Mesenchymal stem cell (in vitro differentiated cells and primary cell): ENCODE measurements at regions not wholly inside any gene's neighbourhood (a gene's known extent, or its start where the extent isn't known, plus 50 kb on each side); places are given as distances from the start of the nearest gene placed in this dataset.

Experiments used
- DNase-seq: peaks from one replicate; pipeline ENCODE4 v3.0.0-alpha.2; 2013
- H2AFZ ChIP-seq: one replicate; pipeline ENCODE4 v1.6.1; 2013; ENCODE audit warnings: low read depth, mild to moderate bottlenecking, control low read depth, inconsistent platforms, low read length, moderate library complexity
- H2AK5ac ChIP-seq: 2 replicates; pipeline ENCODE4 v1.6.1; 2013; ENCODE audit warnings: low read length, moderate library complexity, mild to moderate bottlenecking, inconsistent platforms; ENCODE audit not compliant: severe bottlenecking
- H2BK120ac ChIP-seq: one replicate; pipeline ENCODE4 v1.6.1; 2013; ENCODE audit warnings: low read depth, mild to moderate bottlenecking, inconsistent platforms, low read length, moderate library complexity
- H2BK12ac ChIP-seq, 2 experiments: one replicate each; pipeline ENCODE4 v1.6.1; 2013; ENCODE audit warnings: inconsistent platforms in 2 of 2, low read length in 2 of 2, mild to moderate bottlenecking in 2 of 2, moderate library complexity in 2 of 2, control low read depth in 1 of 2
- H2BK15ac ChIP-seq: one replicate; pipeline ENCODE4 v1.6.1; 2013; ENCODE audit warnings: mild to moderate bottlenecking, low read depth, inconsistent platforms; ENCODE audit not compliant: poor library complexity, severe bottlenecking
- H2BK5ac ChIP-seq: 2 replicates; pipeline ENCODE4 v1.6.1; 2013; ENCODE audit warnings: low read depth, mild to moderate bottlenecking, low read length, control low read depth, inconsistent platforms; ENCODE audit not compliant: poor library complexity, severe bottlenecking
- H3K14ac ChIP-seq, 2 experiments: one replicate each; pipeline ENCODE4 v1.6.1; 2013; ENCODE audit warnings: inconsistent platforms in 2 of 2, low read length in 2 of 2, control low read depth in 1 of 2, mild to moderate bottlenecking in 1 of 2, moderate library complexity in 1 of 2
- H3K18ac ChIP-seq, 2 experiments: one replicate each; pipeline ENCODE4 v1.6.1; 2013; ENCODE audit warnings: inconsistent platforms in 2 of 2, low read length in 2 of 2, control low read depth in 1 of 2, low read depth in 1 of 2, mild to moderate bottlenecking in 1 of 2
- H3K23ac ChIP-seq, 2 experiments: one replicate each; pipeline ENCODE4 v1.6.1; 2013; ENCODE audit warnings: inconsistent platforms in 2 of 2, low read length in 2 of 2, mild to moderate bottlenecking in 2 of 2, moderate library complexity in 2 of 2, control low read depth in 1 of 2
- H3K27ac ChIP-seq: 2 replicates; pipeline ENCODE4 v1.5.1; 2013; ENCODE audit warnings: mild to moderate bottlenecking, moderate library complexity, low read length, control low read depth, inconsistent platforms; ENCODE audit not compliant: poor library complexity, severe bottlenecking
- H3K27me3 ChIP-seq, 2 experiments: 2 replicates each; pipeline versions ENCODE4 v1.6.1 to v1.7.0; 2013; ENCODE audit warnings: low read length in 2 of 2, mild to moderate bottlenecking in 2 of 2, moderate library complexity in 2 of 2, control low read depth in 1 of 2, inconsistent platforms in 1 of 2; ENCODE audit not compliant: control insufficient read depth in 1 of 2, insufficient read depth in 1 of 2
- H3K36me3 ChIP-seq, 2 experiments: 2 replicates each; pipeline versions ENCODE4 v1.6.1 to v1.7.0; 2013; ENCODE audit warnings: low read length in 2 of 2, control low read depth in 1 of 2, inconsistent platforms in 1 of 2, low read depth in 1 of 2, mild to moderate bottlenecking in 1 of 2; ENCODE audit not compliant: insufficient read depth in 2 of 2, control insufficient read depth in 1 of 2
- H3K4ac ChIP-seq, 2 experiments: one replicate each; pipeline ENCODE4 v1.6.1; 2013; ENCODE audit warnings: inconsistent platforms in 2 of 2, low read length in 2 of 2, mild to moderate bottlenecking in 2 of 2, moderate library complexity in 2 of 2, control low read depth in 1 of 2, low read depth in 1 of 2
- H3K4me1 ChIP-seq: 2 replicates; pipeline ENCODE4 v1.6.1; 2013; ENCODE audit warnings: low read depth, low read length, control low read depth; ENCODE audit not compliant: control insufficient read depth, insufficient read depth
- H3K4me2 ChIP-seq: 2 replicates; pipeline ENCODE4 v1.6.1; 2013; ENCODE audit warnings: low read length, mild to moderate bottlenecking, inconsistent platforms; ENCODE audit not compliant: poor library complexity, severe bottlenecking
- H3K4me3 ChIP-seq, 2 experiments: 2 replicates each; pipeline versions ENCODE4 v1.5.1 to v1.7.0; 2013; ENCODE audit warnings: low read length in 2 of 2, mild to moderate bottlenecking in 2 of 2, control low read depth in 1 of 2, low read depth in 1 of 2; ENCODE audit not compliant: insufficient read depth in 1 of 2
- H3K79me1 ChIP-seq: replicated peaks from 2 replicates; pipeline ENCODE4 v1.6.1; 2013; ENCODE audit warnings: mild to moderate bottlenecking, control low read depth, low read length, inconsistent platforms; ENCODE audit not compliant: poor library complexity, severe bottlenecking
- H3K9ac ChIP-seq: 2 replicates; pipeline ENCODE4 v1.7.0; 2013; ENCODE audit warnings: mild to moderate bottlenecking, low read length, moderate library complexity
- H3K9me3 ChIP-seq: 2 replicates; pipeline ENCODE4 v1.7.0; 2013; ENCODE audit warnings: mild to moderate bottlenecking, low read length; ENCODE audit not compliant: control insufficient read depth
- H4K8ac ChIP-seq: one replicate; pipeline ENCODE4 v1.6.1; 2013; ENCODE audit warnings: inconsistent platforms, mild to moderate bottlenecking, low read length, moderate library complexity
- H4K91ac ChIP-seq: one replicate; pipeline ENCODE4 v1.6.1; 2013; ENCODE audit warnings: mild to moderate bottlenecking, low read length, inconsistent platforms
- whole genome bisulfite sequencing: methylation state at CpG from one replicate; pipeline ENCODE4 v1.1.7; 2013; ENCODE audit warnings: mixed read lengths; 5-methylcytosine and 5-hydroxymethylcytosine counted together

DNA sequence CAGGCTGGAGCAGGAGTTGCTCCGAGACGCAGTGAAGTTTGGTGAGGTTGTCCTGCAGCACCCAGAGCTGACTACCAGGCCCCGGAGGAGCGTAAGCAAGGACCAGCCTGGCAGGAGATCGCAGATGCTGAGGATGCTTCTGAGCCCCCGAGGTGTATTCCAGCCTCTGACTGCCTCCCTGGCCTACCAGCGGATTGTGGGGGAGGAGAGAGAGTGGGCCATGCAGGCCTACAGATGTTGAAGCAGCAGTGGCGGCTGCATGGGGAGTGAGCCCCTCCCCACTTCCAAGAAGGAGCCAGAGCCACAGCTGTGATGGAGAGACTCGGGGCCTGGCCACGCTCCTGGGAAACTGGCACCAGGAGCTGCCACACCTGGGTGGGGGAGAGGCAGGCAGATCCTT is 302.5 kb upstream of the PROK2 start:
- Histone ChIP-seq H4K8ac (no peak overlapping the region), H2BK15ac (no peak overlapping the region), H2AFZ (no peak overlapping the region), H2BK5ac (no peak overlapping the region), H3K18ac (no peak overlapping the region), H3K4me3 (no peak overlapping the region), H4K91ac (no peak overlapping the region), H3K4ac (no peak overlapping the region), H3K23ac (no peak overlapping the region), H3K9ac (no peak overlapping the region), H3K4me2 (no peak overlapping the region), H3K27me3 (peaks cover 19 to 33% of the 10 kb centered on the region in 2 experiments), H3K14ac (no peak overlapping the region), H3K79me1 (no peaks in the 10 kb centered on the region), H2BK12ac (peak overlapping the region in 1 of 2 experiments; percentile 63), H2BK120ac (no peak overlapping the region), H3K27ac (no peak overlapping the region), H2AK5ac (no peak overlapping the region), H3K36me3 (no peaks in the 10 kb centered on the region), H3K9me3 (no peaks in the 10 kb centered on the region), H3K4me1 (peaks cover 2% of the 10 kb centered on the region)
- DNase-seq, result no peak
- 97% methylated on average over 10 of the region's 10 CpGs for WGBS

DNA sequence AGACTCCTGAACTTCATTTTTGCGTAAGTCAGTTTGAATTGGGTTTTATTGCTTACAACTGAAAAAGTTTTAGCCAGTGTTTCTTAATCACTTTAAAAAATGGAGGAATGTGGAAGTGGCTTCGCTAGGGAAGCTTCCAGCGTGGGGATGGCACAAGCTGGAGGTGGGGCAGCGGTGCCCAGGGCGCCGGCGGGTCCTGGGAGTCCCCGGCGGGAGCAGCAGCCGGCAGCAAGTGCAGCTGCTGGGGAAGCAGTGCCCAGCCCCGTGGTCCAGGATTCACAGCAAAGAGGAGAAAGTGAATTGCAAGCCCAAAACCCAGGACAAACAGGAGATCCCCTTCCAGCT is 301.8 kb upstream of the PROK2 start:
- Histone ChIP-seq H3K4me1 (peaks cover 2% of the 10 kb centered on the region), H3K9ac (no peak overlapping the region), H4K8ac (no peak overlapping the region), H3K27ac (no peak overlapping the region), H3K9me3 (no peaks in the 10 kb centered on the region), H3K4me2 (no peak overlapping the region), H2BK15ac (no peak overlapping the region), H3K79me1 (no peaks in the 10 kb centered on the region), H2BK12ac (no peak overlapping the region), H4K91ac (no peak overlapping the region), H2AFZ (no peak overlapping the region), H2AK5ac (no peak overlapping the region), H3K4ac (no peak overlapping the region), H3K4me3 (no peak overlapping the region), H3K36me3 (no peaks in the 10 kb centered on the region), H2BK5ac (no peak overlapping the region), H3K18ac (no peak overlapping the region), H3K23ac (no peak overlapping the region), H3K27me3 (peaks cover 12 to 30% of the 10 kb centered on the region in 2 experiments), H2BK120ac (no peak overlapping the region), H3K14ac (no peak overlapping the region)
- WGBS, result 91% methylated on average over 11 of the region's 11 CpGs
- DNase-seq, result no peak

DNA sequence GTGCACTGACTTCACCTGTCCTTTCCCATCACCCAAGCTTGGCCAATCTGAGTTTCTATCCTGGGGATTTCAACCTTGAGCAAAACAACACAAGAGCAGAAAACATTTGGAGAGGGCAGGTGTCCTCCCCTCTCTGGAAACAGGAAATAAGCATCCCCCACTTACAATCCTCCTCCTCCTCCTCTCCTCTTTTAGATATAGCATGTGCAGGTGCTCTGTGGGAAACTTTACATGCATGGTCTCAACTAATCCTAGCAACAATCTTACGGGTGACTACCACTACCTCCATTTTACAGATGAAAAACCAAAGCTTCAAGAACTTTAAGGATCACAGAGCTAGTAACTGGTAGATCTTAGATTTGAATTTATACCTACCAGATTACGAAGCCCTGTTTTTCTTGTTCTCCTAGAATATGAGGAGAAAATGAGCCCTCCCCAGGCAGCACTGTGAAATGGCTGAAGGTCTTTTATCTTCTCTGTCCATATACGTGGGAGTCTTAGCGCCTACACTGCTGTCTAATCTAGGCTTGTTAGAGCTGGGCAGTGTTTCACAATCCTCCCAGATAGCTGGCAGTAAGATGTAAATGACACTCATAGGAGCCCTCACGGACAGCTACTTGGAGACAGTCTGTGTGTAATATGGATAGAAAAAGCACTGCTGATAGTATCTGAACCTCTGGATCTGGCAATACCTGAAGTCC is 301.2 kb upstream of the PROK2 start:
- Histone ChIP-seq H2BK120ac (no peak overlapping the region), H3K27me3 (peaks cover 7 to 27% of the 10 kb centered on the region in 2 experiments), H3K79me1 (no peaks in the 10 kb centered on the region), H3K4me3 (no peak overlapping the region), H3K23ac (no peak overlapping the region), H3K4ac (no peak overlapping the region), H3K9ac (no peak overlapping the region), H3K4me1 (peaks cover 2% of the 10 kb centered on the region), H3K9me3 (no peaks in the 10 kb centered on the region), H2BK12ac (no peak overlapping the region), H2BK15ac (no peak overlapping the region), H2AK5ac (no peak overlapping the region), H3K14ac (no peak overlapping the region), H3K36me3 (no peaks in the 10 kb centered on the region), H4K91ac (no peak overlapping the region), H3K27ac (no peak overlapping the region), H3K18ac (no peak overlapping the region), H4K8ac (no peak overlapping the region), H3K4me2 (no peak overlapping the region), H2AFZ (no peak overlapping the region), H2BK5ac (no peak overlapping the region)
- WGBS, result 71% methylated on average over 4 of the region's 5 CpGs
- peak; percentile 50 for DNase-seq

DNA sequence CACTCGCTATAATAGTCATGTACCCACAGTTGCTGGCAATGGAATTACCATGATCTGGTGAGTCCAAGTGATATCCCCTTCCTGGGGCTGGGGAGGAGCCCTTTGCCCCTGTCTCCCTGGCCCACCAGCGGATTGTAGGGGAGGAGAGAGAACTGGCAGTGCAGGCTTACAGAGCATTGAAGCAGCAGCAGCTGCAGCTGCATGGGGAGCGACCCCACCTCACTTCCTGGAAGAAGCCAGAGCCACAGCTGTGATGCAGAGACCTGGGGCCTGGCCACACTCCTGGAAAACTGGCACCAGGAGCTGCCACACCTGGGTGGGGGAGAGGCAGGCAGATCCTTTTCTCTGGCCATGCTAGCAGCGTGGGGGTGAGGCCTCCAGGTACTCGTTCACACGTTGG is 300.1 kb upstream of the PROK2 start:
- H3K9me3 ChIP-seq, result no peaks in the 10 kb centered on the region
- no peak overlapping the region for H2BK5ac ChIP-seq
- DNase-seq, result no peak
- 95% methylated on average over 6 of the region's 6 CpGs for WGBS
- no peak overlapping the region for H3K18ac ChIP-seq
- H4K8ac ChIP-seq, result no peak overlapping the region
- no peak overlapping the region for H2AK5ac ChIP-seq
- H3K14ac ChIP-seq, result peak overlapping the region in 1 of 2 experiments; percentile 11
- no peaks in the 10 kb centered on the region for H3K36me3 ChIP-seq
- no peak overlapping the region for H3K23ac ChIP-seq
- no peak overlapping the region for H2AFZ ChIP-seq
- no peak overlapping the region for H2BK120ac ChIP-seq
- H3K4me3 ChIP-seq, result no peak overlapping the region
- peaks cover 0 to 25% of the 10 kb centered on the region in 2 experiments for H3K27me3 ChIP-seq
- no peaks in the 10 kb centered on the region for H3K79me1 ChIP-seq
- no peak overlapping the region for H3K9ac ChIP-seq
- H3K4ac ChIP-seq, result no peak overlapping the region
- no peak overlapping the region for H4K91ac ChIP-seq
- H3K4me1 ChIP-seq, result peaks cover 2% of the 10 kb centered on the region
- H2BK15ac ChIP-seq, result peak overlapping the region; percentile 3
- no peak overlapping the region for H3K27ac ChIP-seq
- H2BK12ac ChIP-seq, result peak overlapping the region in 1 of 2 experiments; percentile 19
- H3K4me2 ChIP-seq, result no peak overlapping the region
